ENCODE measurements at regions not wholly inside any gene's neighbourhood (a gene's known extent, or its start where the extent isn't known, plus 50 kb on each side); places are given as distances from the start of the nearest gene placed in this dataset.
A peak's percentile ranks its signal among the peaks of the same experiment; 100 is the strongest.

GRCh38 chr4:125750828-125751466 is 436.2 kb downstream of the FAT4 start:
- DNase-seq (ENCODE audit: low spot score), result peak; percentile 53

- DNase-seq (ENCODE audit: low spot score), result no peak
Measured at GRCh38 chr4:125758438-125758837, 443.7 kb downstream of the FAT4 start.

GRCh38 chr4:125760201-125760819 is 445.6 kb downstream of the FAT4 start:
- no peak for DNase-seq (ENCODE audit: low spot score)

GRCh38 chr4:125760956-125761355 is 446.2 kb downstream of the FAT4 start:
- DNase-seq (ENCODE audit: low spot score), result no peak

GRCh38 chr4:125762537-125762936 is 447.8 kb downstream of the FAT4 start:
- DNase-seq (ENCODE audit: low spot score), result no peak

- no peak for DNase-seq (ENCODE audit: low spot score)
Measured at GRCh38 chr4:125765941-125766340, 451.2 kb downstream of the FAT4 start.

- DNase-seq (ENCODE audit: low spot score), result no peak
Measured at GRCh38 chr4:125770814-125771398, 456.2 kb downstream of the FAT4 start.

GRCh38 chr4:125772680-125773079 is 457.9 kb downstream of the FAT4 start:
- DNase-seq (ENCODE audit: low spot score), result no peak

GRCh38 chr4:125773502-125773901 is 458.7 kb downstream of the FAT4 start:
- DNase-seq (ENCODE audit: low spot score), result no peak

- DNase-seq (ENCODE audit: low spot score), result no peak
Measured at GRCh38 chr4:125773931-125774330, 459.2 kb downstream of the FAT4 start.

GRCh38 chr4:125776146-125776545 is 461.4 kb downstream of the FAT4 start:
- DNase-seq (ENCODE audit: low spot score), result no peak

GRCh38 chr4:125780164-125780563 is 465.4 kb downstream of the FAT4 start:
- no peak for DNase-seq (ENCODE audit: low spot score)

GRCh38 chr4:125780747-125781146 is 466.0 kb downstream of the FAT4 start:
- no peak for DNase-seq (ENCODE audit: low spot score)

GRCh38 chr4:125781651-125782050 is 466.9 kb downstream of the FAT4 start:
- DNase-seq (ENCODE audit: low spot score), result no peak

GRCh38 chr4:125784741-125785140 is 470.0 kb downstream of the FAT4 start:
- DNase-seq (ENCODE audit: low spot score), result no peak

- no peak for DNase-seq (ENCODE audit: low spot score)
Measured at GRCh38 chr4:125787707-125788106, 473.0 kb downstream of the FAT4 start.

GRCh38 chr4:125789023-125789422 is 474.3 kb downstream of the FAT4 start:
- no peak for DNase-seq (ENCODE audit: low spot score)

- DNase-seq (ENCODE audit: low spot score), result no peak
Measured at GRCh38 chr4:125791896-125792295, 477.1 kb downstream of the FAT4 start.

- no peak for DNase-seq (ENCODE audit: low spot score)
Measured at GRCh38 chr4:125794989-125795388, 480.2 kb downstream of the FAT4 start.

GRCh38 chr4:125796138-125796537 is 481.4 kb downstream of the FAT4 start:
- DNase-seq (ENCODE audit: low spot score), result no peak

GRCh38 chr4:125797621-125798020 is 482.9 kb downstream of the FAT4 start:
- peak; percentile 45 for DNase-seq (ENCODE audit: low spot score)

- DNase-seq (ENCODE audit: low spot score), result no peak
Measured at GRCh38 chr4:125801373-125801772, 486.6 kb downstream of the FAT4 start.

GRCh38 chr4:125801924-125802323 is 487.2 kb downstream of the FAT4 start:
- no peak for DNase-seq (ENCODE audit: low spot score)

- no peak for DNase-seq (ENCODE audit: low spot score)
Measured at GRCh38 chr4:125808022-125808421, 493.3 kb downstream of the FAT4 start.
